ENCODE measurements at regions not wholly inside any gene's neighbourhood (a gene's known extent, or its start where the extent isn't known, plus 50 kb on each side); places are given as distances from the start of the nearest gene placed in this dataset.

DNA sequence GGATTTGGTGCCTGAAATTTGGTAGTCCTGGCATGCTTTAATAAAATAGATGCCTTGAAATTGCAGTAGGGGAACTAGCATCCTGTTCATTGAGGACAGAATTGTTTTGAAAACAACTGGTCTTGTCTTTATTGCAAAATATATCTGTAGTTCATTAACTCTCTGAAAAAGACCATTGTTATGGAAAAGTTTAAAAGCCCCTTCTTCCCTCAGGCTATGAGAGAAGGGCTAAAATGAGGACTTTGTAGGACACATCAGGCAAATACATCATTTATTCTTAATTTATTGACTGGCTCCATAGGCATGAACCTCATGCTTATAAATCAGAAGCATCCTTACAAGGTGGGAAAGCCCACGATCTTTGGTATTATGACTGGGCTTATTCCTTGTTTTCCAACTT lies 221.0 kb upstream of the CBLB start:
- TF ChIP-seq, protein P1, sequence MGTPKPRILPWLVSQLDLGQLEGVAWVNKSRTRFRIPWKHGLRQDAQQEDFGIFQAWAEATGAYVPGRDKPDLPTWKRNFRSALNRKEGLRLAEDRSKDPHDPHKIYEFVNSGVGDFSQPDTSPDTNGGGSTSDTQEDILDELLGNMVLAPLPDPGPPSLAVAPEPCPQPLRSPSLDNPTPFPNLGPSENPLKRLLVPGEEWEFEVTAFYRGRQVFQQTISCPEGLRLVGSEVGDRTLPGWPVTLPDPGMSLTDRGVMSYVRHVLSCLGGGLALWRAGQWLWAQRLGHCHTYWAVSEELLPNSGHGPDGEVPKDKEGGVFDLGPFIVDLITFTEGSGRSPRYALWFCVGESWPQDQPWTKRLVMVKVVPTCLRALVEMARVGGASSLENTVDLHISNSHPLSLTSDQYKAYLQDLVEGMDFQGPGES (IDR thresholded peaks at IDR 0.05; ENCODE audit: low read depth, low read length) = no peak
- TF ChIP-seq NFIC (IDR thresholded peaks at IDR 0.05; ENCODE audit: borderline replicate concordance) (no peak), JUND (IDR thresholded peaks at IDR 0.05) (no peak), ELF1 (IDR thresholded peaks at IDR 0.05) (no peak), MXI1 (IDR thresholded peaks at IDR 0.05; ENCODE audit: low read depth, low read length) (no peak), REST (IDR thresholded peaks at IDR 0.05; ENCODE audit: low read depth, low read length) (no peak), MAX (IDR thresholded peaks at IDR 0.05; ENCODE audit: low read depth) (no peak), SIN3A (IDR thresholded peaks at IDR 0.05; ENCODE audit: borderline replicate concordance, low read depth, low read length) (no peak), EP300 (IDR thresholded peaks at IDR 0.05; ENCODE audit: borderline replicate concordance in 1 of 2, low read depth in 1 of 2, low read length in 1 of 2) (no peak), NRF1 (IDR thresholded peaks at IDR 0.05; ENCODE audit: low read depth, low read length) (no peak), POLR2AphosphoS5 (IDR thresholded peaks at IDR 0.05; ENCODE audit: low read depth, low read length) (no peak), FOSL2 (IDR thresholded peaks at IDR 0.05; ENCODE audit: borderline replicate concordance, low read depth) (no peak), RFX5 (IDR thresholded peaks at IDR 0.05; ENCODE audit: low read length) (no peak), ZBTB33 (IDR thresholded peaks at IDR 0.05; ENCODE audit: borderline replicate concordance, low read depth) (no peak), RAD21 (IDR thresholded peaks at IDR 0.05; ENCODE audit: low read length) (no peak), CHD2 (IDR thresholded peaks at IDR 0.05; ENCODE audit: low read length, partially characterized antibody) (no peak), RCOR1 (IDR thresholded peaks at IDR 0.05; ENCODE audit: low read length) (no peak), RXRA (IDR thresholded peaks at IDR 0.05; ENCODE audit: borderline replicate concordance, low read depth) (no peak), USF1 (IDR thresholded peaks at IDR 0.05; ENCODE audit: borderline replicate concordance, low read depth) (no peak)
- TF ChIP-seq, protein P2, sequence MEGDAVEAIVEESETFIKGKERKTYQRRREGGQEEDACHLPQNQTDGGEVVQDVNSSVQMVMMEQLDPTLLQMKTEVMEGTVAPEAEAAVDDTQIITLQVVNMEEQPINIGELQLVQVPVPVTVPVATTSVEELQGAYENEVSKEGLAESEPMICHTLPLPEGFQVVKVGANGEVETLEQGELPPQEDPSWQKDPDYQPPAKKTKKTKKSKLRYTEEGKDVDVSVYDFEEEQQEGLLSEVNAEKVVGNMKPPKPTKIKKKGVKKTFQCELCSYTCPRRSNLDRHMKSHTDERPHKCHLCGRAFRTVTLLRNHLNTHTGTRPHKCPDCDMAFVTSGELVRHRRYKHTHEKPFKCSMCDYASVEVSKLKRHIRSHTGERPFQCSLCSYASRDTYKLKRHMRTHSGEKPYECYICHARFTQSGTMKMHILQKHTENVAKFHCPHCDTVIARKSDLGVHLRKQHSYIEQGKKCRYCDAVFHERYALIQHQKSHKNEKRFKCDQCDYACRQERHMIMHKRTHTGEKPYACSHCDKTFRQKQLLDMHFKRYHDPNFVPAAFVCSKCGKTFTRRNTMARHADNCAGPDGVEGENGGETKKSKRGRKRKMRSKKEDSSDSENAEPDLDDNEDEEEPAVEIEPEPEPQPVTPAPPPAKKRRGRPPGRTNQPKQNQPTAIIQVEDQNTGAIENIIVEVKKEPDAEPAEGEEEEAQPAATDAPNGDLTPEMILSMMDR (IDR thresholded peaks at IDR 0.05) = no peak
- Histone ChIP-seq H3K36me3 (replicated peaks in 1 of 2; ENCODE audit: control insufficient read depth in 1 of 2, insufficient read depth in 2 of 2, low read length in 1 of 2) (peaks cover 0 to 5% of the 10 kb centered on the region in 2 experiments), H3K9me3 (no peaks in the 10 kb centered on the region), H4K20me1 (ENCODE audit: insufficient read depth) (no peaks in the 10 kb centered on the region), H2AFZ (ENCODE audit: low read depth) (no peak overlapping the region), H3K79me2 (ENCODE audit: insufficient read depth) (no peaks in the 10 kb centered on the region), H3K4me3 (ENCODE audit: low read depth in 2 of 2, low read length in 1 of 2) (no peak overlapping the region), H3K27me3 (ENCODE audit: insufficient read depth) (no peaks in the 10 kb centered on the region), H3K4me2 (no peak overlapping the region), H3F3A (replicated peaks; ENCODE audit: insufficient read depth) (peaks cover 5% of the 10 kb centered on the region), H3K9ac (no peak overlapping the region), H3K4me1 (ENCODE audit: control insufficient read depth in 1 of 2, insufficient read depth in 2 of 2, low read depth in 1 of 2, low read length in 1 of 2) (peaks cover 0 to 2% of the 10 kb centered on the region in 2 experiments; a peak in 1 of 4 replicates), H3K9me2 (no peaks in the 10 kb centered on the region), H3K27ac (ENCODE audit: low read depth in 2 of 2, low read length in 1 of 2) (no peak overlapping the region)
- POLR2A ChIA-PET = no interaction called here
- WGBS (ENCODE audit: low lambda C conversion rate) = 88% methylated on average over 1 of the region's 1 CpG
- no peak for DNase-seq
- CTCF ChIA-PET = no interaction called here

Data from SK-N-SH (cell line).